GM23338 (cell line): ENCODE measurements at regions not wholly inside any gene's neighbourhood (a gene's known extent, or its start where the extent isn't known, plus 50 kb on each side); places are given as distances from the start of the nearest gene placed in this dataset.

Source experiments
- ATAC-seq: fragments of 200-7000 bp; cut with Tn5 transposase; 3 replicates; pipeline ENCODE4 v1.9.1; 2020
- DNase-seq: peaks from one replicate; pipeline ENCODE4 v3.0.0-alpha.2; 2015; ENCODE audit warnings: low spot score
- H2AFZ ChIP-seq: fragments of 200-600 bp; sonication (generic); 2 replicates; pipeline ENCODE4 v1.8.0; 2016; ENCODE audit warnings: antibody characterized with exemption, mild to moderate bottlenecking, moderate library complexity
- H3F3A ChIP-seq: fragments of 200-600 bp; sonication (generic); replicated peaks from 2 replicates; pipeline ENCODE4 v1.8.0; 2017; ENCODE audit warnings: antibody characterized with exemption, mixed run types, low read depth
- H3K27ac ChIP-seq: fragments of 200-600 bp; sonication (generic); 2 replicates; pipeline ENCODE4 v1.6.1; 2016; ENCODE audit warnings: low read depth
- H3K27me3 ChIP-seq: fragments of 200-600 bp; sonication (generic); 2 replicates; pipeline ENCODE4 v1.8.0; 2016; ENCODE audit warnings: mild to moderate bottlenecking, mixed run types, moderate library complexity; ENCODE audit not compliant: insufficient read depth
- H3K36me3 ChIP-seq: fragments of 200-600 bp; sonication (generic); 2 replicates; pipeline ENCODE4 v1.8.0; 2016; ENCODE audit warnings: mild to moderate bottlenecking; ENCODE audit not compliant: insufficient read depth
- H3K4me1 ChIP-seq: fragments of 200-600 bp; sonication (generic); 2 replicates; pipeline ENCODE4 v1.8.0; 2016; ENCODE audit warnings: mild to moderate bottlenecking, moderate library complexity; ENCODE audit not compliant: insufficient read depth
- H3K4me2 ChIP-seq: fragments of 200-600 bp; sonication (generic); 2 replicates; pipeline ENCODE4 v1.7.1; 2017; ENCODE audit warnings: mixed run types
- H3K4me3 ChIP-seq: fragments of 200-600 bp; sonication (generic); 2 replicates; pipeline ENCODE4 v1.6.1; 2016; ENCODE audit warnings: mixed run types
- H3K79me2 ChIP-seq: fragments of 200-600 bp; sonication (generic); replicated peaks from 2 replicates; pipeline ENCODE4 v1.8.0; 2017; ENCODE audit warnings: mild to moderate bottlenecking; ENCODE audit not compliant: insufficient read depth
- H3K9me2 ChIP-seq: fragments of 200-600 bp; sonication (generic); 2 replicates; pipeline ENCODE4 v1.8.0; 2017; ENCODE audit not compliant: insufficient read depth
- H4K20me1 ChIP-seq: fragments of 200-600 bp; sonication (generic); replicated peaks from 2 replicates; pipeline ENCODE4 v1.8.0; 2017; ENCODE audit warnings: mild to moderate bottlenecking; ENCODE audit not compliant: insufficient read depth
- H3K27ac Mint-ChIP-seq: 2 replicates; pipeline ENCODE4 v1.8.0; 2020; ENCODE audit warnings: inconsistent platforms, mild to moderate bottlenecking, moderate library complexity, mixed read lengths
- H3K27me3 Mint-ChIP-seq: 3 replicates; pipeline ENCODE4 v1.8.0; 2022; ENCODE audit warnings: low read depth, mild to moderate bottlenecking, moderate library complexity, mixed read lengths, inconsistent platforms; ENCODE audit not compliant: insufficient read depth, poor library complexity
- H3K36me3 Mint-ChIP-seq: 3 replicates; pipeline ENCODE4 v1.8.0; 2021; ENCODE audit warnings: low read depth, mild to moderate bottlenecking, inconsistent platforms, moderate library complexity, mixed read lengths
- H3K4me1 Mint-ChIP-seq: 3 replicates; pipeline ENCODE4 v1.8.0; 2020; ENCODE audit warnings: mild to moderate bottlenecking, inconsistent platforms, mixed read lengths
- H3K4me3 Mint-ChIP-seq: 3 replicates; pipeline ENCODE4 v1.8.0; 2021; ENCODE audit warnings: moderate library complexity, mild to moderate bottlenecking, inconsistent platforms, mixed read lengths
- H3K9me3 Mint-ChIP-seq: 3 replicates; pipeline ENCODE4 v1.8.0; 2020; ENCODE audit warnings: moderate library complexity, mild to moderate bottlenecking, inconsistent platforms, mixed read lengths
- CREB1 ChIP-seq: fragments of 250-450 bp; sonication (Bioruptor Pico); IDR thresholded peaks from 2 replicates; pipeline ENCODE4 v1.5.0; 2020; ENCODE audit warnings: low read depth, mild to moderate bottlenecking, moderate library complexity
- ETS1 ChIP-seq: IDR thresholded peaks from 2 replicates; pipeline ENCODE4 v1.6.1; 2016; ENCODE audit warnings: antibody characterized with exemption
- EZH2 ChIP-seq: fragments of 200-600 bp; sonication (generic); IDR thresholded peaks from one replicate; pipeline ENCODE4 v1.8.0; 2017; ENCODE audit warnings: antibody characterized with exemption, mild to moderate bottlenecking, low read depth; ENCODE audit not compliant: unreplicated experiment
- EZH2phosphoT487 ChIP-seq: fragments of 200-600 bp; sonication (generic); IDR thresholded peaks from one replicate; pipeline ENCODE4 v1.8.1; 2018; ENCODE audit warnings: antibody characterized with exemption; ENCODE audit not compliant: unreplicated experiment
- JUNB ChIP-seq: IDR thresholded peaks from one replicate; pipeline ENCODE4 v1.6.1; 2016; ENCODE audit warnings: antibody characterized with exemption; ENCODE audit not compliant: unreplicated experiment
- NANOG ChIP-seq: IDR thresholded peaks from 2 replicates; pipeline ENCODE4 v1.6.1; 2016; ENCODE audit warnings: antibody characterized with exemption, borderline replicate concordance
- POLR2AphosphoS5 ChIP-seq: IDR thresholded peaks from 2 replicates; pipeline ENCODE4 v1.6.1; 2016; ENCODE audit warnings: antibody characterized with exemption, low read depth
- STAT1 ChIP-seq: IDR thresholded peaks from one replicate; pipeline ENCODE4 v1.6.1; 2016; ENCODE audit warnings: antibody characterized with exemption; ENCODE audit not compliant: unreplicated experiment
- ZNF114 ChIP-seq: fragments of 250-450 bp; sonication (Bioruptor Pico); IDR thresholded peaks from 2 replicates; pipeline ENCODE4 v1.5.0; 2020; ENCODE audit warnings: mild to moderate bottlenecking, moderate library complexity
- ZNF331 ChIP-seq: fragments of 250-450 bp; sonication (Bioruptor Pico); IDR thresholded peaks from 2 replicates; pipeline ENCODE4 v1.5.0; 2020; ENCODE audit warnings: low read depth, mild to moderate bottlenecking, moderate library complexity
- ZNF462 ChIP-seq: fragments of 250-450 bp; sonication (Bioruptor Pico); IDR thresholded peaks from 2 replicates; pipeline ENCODE4 v1.5.0; 2020; ENCODE audit warnings: mild to moderate bottlenecking, moderate library complexity
- TF ChIP-seq, protein P1 (sequence below), 2 experiments: fragments of 200-600 bp in 1 of 2; sonication (generic) in 1 of 2; conservative IDR thresholded peaks; 2 replicates each; pipeline versions ENCODE4 v1.5.1 to v1.6.1; 2016 to 2017; ENCODE audit warnings: antibody characterized with exemption in 2 of 2, low read depth in 2 of 2, mild to moderate bottlenecking in 2 of 2, moderate library complexity in 1 of 2
- TF ChIP-seq, protein P2 (sequence below): IDR thresholded peaks from one replicate; pipeline ENCODE4 v1.6.1; 2018; ENCODE audit warnings: antibody characterized with exemption; ENCODE audit not compliant: unreplicated experiment

DNA sequence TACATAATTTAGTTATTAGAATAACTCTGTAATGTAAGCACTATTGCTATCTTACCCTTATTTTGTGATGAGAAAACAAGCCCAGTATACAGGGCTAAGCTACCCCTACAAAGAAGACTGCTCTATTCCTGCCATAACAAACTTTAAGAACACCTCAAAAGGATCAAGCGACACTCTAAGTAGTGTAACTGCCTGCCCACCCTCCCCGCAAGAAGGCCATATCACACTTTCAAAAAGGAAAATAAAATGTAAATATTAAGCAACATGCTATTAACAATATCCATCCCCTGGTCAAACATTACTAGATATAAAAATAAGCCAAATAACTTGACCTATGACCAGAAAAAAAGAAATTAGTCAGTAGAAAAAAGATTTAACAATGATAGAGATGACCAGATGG lies 741.7 kb upstream of the CNTNAP5 start:
- Histone ChIP-seq H3K4me2 (no peak overlapping the region), H3F3A (no peaks in the 10 kb centered on the region), H2AFZ (no peak overlapping the region), H3K4me1 (no peaks in the 10 kb centered on the region), H3K9me2 (no peaks in the 10 kb centered on the region), H3K36me3 (no peaks in the 10 kb centered on the region), H3K4me3 (no peak overlapping the region), H3K79me2 (no peaks in the 10 kb centered on the region), H3K27ac (no peak overlapping the region), H3K27me3 (no peaks in the 10 kb centered on the region), H4K20me1 (no peaks in the 10 kb centered on the region)
- no peak for DNase-seq
- peaks cover 6% of the 10 kb centered on the region; the same call in 2 of the 3 replicates for H3K36me3 Mint-ChIP-seq
- no peak overlapping the region for H3K4me3 Mint-ChIP-seq
- no peak for ATAC-seq
- TF ChIP-seq, protein P1, sequence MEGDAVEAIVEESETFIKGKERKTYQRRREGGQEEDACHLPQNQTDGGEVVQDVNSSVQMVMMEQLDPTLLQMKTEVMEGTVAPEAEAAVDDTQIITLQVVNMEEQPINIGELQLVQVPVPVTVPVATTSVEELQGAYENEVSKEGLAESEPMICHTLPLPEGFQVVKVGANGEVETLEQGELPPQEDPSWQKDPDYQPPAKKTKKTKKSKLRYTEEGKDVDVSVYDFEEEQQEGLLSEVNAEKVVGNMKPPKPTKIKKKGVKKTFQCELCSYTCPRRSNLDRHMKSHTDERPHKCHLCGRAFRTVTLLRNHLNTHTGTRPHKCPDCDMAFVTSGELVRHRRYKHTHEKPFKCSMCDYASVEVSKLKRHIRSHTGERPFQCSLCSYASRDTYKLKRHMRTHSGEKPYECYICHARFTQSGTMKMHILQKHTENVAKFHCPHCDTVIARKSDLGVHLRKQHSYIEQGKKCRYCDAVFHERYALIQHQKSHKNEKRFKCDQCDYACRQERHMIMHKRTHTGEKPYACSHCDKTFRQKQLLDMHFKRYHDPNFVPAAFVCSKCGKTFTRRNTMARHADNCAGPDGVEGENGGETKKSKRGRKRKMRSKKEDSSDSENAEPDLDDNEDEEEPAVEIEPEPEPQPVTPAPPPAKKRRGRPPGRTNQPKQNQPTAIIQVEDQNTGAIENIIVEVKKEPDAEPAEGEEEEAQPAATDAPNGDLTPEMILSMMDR (conservative IDR thresholded peaks at IDR 0.05; ENCODE audit: low read depth in 2 of 2), result no peak
- no peak for TF ChIP-seq JUNB
- TF ChIP-seq EZH2phosphoT487, result no peak
- no peak for TF ChIP-seq ZNF114 (CRISPR knock-in tag)
- TF ChIP-seq ZNF462 (CRISPR knock-in tag), result no peak
- no peak for TF ChIP-seq CREB1
- no peak for TF ChIP-seq NANOG
- TF ChIP-seq, protein P2, sequence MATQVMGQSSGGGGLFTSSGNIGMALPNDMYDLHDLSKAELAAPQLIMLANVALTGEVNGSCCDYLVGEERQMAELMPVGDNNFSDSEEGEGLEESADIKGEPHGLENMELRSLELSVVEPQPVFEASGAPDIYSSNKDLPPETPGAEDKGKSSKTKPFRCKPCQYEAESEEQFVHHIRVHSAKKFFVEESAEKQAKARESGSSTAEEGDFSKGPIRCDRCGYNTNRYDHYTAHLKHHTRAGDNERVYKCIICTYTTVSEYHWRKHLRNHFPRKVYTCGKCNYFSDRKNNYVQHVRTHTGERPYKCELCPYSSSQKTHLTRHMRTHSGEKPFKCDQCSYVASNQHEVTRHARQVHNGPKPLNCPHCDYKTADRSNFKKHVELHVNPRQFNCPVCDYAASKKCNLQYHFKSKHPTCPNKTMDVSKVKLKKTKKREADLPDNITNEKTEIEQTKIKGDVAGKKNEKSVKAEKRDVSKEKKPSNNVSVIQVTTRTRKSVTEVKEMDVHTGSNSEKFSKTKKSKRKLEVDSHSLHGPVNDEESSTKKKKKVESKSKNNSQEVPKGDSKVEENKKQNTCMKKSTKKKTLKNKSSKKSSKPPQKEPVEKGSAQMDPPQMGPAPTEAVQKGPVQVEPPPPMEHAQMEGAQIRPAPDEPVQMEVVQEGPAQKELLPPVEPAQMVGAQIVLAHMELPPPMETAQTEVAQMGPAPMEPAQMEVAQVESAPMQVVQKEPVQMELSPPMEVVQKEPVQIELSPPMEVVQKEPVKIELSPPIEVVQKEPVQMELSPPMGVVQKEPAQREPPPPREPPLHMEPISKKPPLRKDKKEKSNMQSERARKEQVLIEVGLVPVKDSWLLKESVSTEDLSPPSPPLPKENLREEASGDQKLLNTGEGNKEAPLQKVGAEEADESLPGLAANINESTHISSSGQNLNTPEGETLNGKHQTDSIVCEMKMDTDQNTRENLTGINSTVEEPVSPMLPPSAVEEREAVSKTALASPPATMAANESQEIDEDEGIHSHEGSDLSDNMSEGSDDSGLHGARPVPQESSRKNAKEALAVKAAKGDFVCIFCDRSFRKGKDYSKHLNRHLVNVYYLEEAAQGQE, result no peak
- no peak for TF ChIP-seq ZNF331 (CRISPR knock-in tag)
- no peak for TF ChIP-seq ETS1
- no peak for TF ChIP-seq STAT1
- TF ChIP-seq EZH2, result no peak
- TF ChIP-seq POLR2AphosphoS5, result no peak
- no peak overlapping the region for H3K27ac Mint-ChIP-seq
- H3K9me3 Mint-ChIP-seq, result peaks cover 5% of the 10 kb centered on the region
- no peaks in the 10 kb centered on the region for H3K27me3 Mint-ChIP-seq
- no peaks in the 10 kb centered on the region for H3K4me1 Mint-ChIP-seq
